RKO (cell line): ENCODE measurements at regions not wholly inside any gene's neighbourhood (a gene's known extent, or its start where the extent isn't known, plus 50 kb on each side); places are given as distances from the start of the nearest gene placed in this dataset.
"Not testable (repeated sequence)": the region's sequence is repeated elsewhere in the genome, so short reads cannot be mapped to it uniquely, and the experiment has no call there.

Experiments
- DNase-seq: peaks from one replicate; pipeline ENCODE4 v3.0.0-alpha.2; 2016; ENCODE audit warnings: low spot score

DNA sequence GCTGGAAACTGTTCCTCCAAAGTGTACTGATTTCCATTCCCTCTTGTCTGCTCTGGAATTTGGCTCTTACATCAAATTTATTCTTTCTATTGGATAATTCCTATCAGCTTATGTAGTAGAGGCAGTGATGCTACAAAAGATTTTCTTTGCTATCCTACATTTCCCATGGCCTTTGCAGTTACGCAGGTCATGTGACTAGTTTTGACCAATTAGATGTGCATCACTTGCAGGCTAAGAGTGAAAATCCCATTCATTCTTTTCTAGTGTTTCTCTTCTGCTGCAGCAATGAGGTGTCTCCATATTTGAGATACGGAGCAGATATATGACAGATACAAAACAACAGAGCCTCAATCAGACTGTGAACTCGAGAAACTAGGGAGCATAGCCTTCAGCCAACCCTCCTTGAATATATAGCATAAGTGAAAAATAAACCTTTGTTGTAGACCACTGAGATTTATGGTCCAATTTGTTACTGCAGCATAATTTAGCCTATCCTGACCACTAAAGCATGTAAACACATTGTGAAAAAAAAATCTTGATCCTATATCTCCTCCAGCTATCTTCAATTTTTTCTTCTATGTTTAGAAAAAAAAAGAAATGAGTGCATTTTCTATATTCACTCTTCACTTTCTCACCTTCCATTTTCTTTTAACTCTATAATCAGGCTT, 102.0 kb downstream of the HNMT start:
- DNase-seq, result no peak

DNA sequence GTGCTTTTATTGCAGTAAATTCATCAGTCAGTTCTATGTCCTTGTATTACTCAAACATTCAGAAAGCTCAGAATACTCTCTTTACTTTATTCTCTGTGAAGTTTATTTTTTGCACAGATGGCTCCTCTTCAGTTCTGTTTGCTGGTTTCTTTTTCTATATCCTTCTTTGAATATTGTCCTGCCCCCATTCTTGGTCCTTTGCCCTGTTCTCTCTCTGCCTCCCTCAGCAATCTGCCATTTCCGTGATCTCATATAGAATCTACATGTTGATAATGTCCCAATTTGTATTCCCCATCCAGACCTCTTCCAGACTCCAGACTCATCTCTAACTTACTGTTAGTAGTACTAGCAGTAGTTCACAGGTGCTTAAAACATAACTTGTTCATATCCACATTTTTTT, 102.6 kb downstream of the HNMT start:
- DNase-seq, result no peak

DNA sequence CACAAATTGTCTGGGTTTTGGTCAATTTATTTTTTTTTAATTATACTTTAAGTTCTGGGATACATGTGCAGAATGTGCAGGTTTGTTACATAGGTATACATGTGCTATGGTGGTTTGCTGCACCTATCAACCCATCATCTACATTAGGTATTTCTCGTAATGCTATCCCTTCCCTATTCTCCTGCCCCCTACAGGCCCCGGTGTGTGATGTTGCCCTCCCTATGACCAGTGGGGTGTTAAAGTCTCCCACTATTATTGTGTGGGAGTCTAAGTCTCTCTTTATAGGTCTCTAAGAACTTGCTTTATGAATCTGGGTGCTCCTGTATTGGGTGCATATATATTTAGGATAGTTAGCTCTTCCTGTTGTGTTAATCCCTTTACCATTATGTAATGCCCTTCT, 104.4 kb downstream of the HNMT start:
- DNase-seq, result not testable (repeated sequence)

DNA sequence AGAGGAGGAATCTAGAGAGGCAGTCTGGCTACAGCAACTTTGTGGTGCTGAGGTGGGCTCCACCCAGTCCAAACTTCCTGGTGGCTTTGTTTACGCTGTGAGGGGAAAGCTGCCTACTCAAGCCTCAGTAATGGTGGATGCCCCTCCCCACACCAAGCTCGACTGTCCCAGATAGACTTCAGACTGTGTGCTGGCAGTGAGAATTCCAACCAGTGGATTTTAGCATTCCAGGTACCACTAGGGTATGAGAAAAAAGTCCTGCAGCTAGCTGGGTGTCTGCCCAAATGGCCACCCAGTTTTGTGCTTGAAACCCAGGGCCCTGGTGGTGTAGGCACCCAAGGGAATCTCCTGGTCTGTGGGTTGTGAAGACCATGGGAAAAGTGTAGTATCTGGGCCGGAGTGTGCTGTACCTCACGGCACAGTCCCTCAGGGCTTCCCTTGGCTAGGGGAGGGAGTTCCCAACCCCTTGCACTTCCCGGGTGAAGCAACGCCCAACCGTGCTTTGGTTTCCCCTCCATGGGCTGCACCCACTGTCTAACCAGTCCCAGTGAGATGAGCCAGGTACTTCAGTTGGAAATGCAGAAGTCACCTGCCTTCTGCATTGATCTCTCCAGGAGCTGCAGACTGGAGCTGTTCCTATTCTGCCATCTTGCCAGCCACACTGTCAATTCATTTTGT, 106.9 kb downstream of the HNMT start:
- not testable (repeated sequence) for DNase-seq

DNA sequence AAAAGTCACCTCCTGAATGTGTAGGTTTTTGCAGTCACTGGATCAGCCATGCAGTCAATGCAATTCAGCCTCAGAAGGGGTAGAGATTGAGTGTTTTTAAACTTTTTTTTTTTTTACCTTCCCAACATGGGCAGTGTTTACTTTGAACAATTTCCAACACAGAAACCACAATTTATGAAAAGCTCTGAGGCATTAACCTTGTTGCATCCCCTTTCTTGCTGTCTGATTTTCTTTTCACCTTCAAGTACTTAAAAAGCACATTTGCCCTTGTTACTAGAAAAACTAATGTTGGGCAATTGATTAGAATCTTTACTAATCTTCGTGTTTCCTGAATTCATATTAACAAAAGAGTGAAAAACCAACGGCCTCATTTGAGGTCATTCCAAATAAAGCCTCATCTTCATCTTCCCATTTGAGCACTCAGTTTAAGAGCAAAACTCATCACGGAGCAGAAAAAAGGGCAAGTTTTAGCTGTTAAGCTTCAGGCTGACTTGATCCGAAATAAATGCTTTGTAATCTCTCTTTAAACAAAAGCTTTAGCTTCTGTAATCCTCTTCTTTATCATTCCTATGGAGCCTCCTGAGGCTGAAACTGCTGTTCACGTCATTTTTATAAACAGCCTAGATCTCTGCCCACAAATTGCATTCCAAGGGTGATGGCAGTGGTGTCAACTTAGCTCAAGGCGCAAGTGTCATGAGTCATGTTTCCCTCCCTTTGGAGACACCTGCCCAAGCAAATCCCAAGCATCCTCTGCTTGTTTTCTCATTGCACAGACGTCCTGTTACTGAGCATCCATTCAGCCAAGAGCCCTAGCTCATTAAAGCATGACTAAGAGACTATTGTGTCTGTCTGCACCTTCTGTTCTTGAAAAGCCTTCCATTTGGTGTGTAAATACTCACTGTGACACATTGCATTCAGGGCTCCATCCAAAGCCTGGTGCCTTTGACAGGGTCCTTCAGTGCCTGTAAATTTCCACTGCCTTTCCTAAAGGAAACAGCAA, 107.7 kb downstream of the HNMT start:
- DNase-seq, result no peak

DNA sequence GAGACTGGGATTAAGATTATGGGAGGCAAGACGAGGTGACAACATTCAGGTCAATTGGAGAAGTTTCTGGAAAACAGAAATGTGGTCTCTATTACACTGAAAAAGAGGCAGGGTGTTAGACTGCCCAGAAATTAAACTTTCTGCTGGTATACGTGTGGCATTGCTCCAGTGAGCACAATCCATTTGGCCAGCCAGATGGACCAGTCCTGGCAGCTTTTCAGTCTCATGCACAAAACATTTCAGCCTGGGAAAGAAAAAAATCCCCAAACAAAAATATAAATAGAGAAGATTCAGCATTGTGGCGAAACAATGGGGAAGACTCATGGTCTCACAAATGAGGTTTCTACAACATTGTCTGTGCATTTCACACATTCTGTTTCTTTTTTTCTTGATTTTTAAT, 113.9 kb downstream of the HNMT start:
- DNase-seq, result no peak

DNA sequence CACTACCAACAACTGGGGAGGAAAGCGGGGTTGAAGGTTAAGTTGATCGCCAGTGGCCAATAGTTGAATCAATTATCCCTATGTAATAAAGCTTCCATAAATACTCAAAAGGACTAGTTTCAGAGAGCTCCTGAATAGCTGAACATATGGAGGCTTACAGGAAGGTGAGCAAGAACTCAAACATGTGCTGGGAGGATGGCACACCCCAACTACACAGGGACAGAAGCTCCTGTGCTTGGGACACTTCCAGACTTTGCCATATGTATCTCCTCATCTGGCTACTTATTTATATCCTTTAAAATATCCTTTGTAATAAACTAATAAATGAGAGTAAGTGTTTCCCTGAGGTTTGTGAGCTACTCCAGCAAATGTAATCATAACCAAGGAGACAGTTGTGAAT, 115.7 kb downstream of the HNMT start:
- DNase-seq, result no peak

DNA sequence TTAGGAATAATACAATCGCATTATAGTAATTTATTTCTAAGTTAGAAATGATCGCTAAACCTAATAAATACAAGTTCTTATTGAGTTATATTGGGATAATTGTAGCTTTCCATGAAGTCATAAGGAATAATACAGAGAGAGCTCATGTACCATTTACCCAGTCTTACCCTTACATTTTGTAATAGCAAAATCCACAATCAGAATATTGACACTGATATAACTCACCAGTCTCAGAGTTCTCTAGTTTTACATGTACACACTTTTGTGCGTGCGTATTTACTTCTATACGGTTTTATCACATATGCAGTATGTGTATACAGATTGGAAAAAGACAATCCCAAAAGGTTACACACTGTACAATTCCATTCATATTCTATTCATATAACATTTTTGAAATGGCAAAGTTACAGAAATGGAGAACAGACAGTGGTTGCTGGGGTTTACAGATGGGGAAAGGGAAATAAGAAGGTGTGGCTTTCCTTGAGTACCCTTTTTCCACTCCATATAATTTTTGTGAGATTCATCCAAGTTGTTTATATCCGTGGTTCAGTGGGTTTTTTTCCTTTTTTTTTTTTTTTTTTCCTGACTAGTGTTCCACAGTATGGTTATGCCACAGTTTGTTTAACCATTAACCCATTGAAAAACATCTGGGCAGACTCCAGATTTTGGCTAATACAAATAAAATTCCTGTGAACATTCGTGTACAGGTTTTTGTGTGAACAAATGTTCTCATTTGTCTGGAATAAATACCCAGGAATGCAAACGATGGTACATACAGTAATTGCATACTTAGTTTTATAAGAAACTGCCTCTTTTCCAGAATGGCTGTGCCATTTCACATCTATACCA, 117.2 kb downstream of the HNMT start:
- DNase-seq, result no peak

DNA sequence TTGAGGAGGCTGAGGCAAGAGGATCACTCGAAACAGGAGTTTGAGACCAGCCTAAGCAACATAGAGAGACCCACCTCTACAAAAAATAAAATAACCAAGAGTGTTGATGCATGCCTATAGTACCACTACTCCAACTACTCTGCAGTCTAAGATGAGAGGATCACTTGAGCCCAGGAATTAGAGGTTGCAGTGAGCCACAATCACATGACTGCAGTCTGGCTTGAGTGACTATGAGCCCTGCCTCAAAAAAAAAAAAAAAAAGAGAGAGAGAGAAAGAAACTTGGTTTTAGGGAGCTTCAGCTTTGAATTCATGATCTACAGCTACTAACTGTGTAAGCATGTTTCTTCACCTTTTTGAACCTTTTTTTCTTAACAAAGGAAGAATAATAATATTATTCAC, 119.9 kb downstream of the HNMT start:
- no peak for DNase-seq

DNA sequence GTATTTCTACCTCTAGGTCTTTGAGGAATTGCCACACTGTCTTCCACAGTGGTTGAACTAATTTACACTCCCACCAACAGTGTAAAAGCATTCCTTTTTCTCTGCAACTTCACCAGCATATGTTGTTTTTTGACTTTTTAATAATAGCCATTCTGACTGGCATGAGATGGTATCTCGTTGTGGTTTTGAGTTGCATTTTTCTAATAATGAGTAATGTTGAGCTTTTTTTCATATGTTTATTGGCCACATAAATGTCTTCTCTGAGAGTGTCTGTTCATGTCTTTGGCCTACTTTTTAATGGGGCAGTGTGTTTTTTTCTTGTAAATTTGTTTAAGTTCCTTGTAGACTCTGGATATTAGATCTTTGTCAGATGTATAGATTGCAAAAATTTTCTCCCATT, 121.2 kb downstream of the HNMT start:
- not testable (repeated sequence) for DNase-seq

DNA sequence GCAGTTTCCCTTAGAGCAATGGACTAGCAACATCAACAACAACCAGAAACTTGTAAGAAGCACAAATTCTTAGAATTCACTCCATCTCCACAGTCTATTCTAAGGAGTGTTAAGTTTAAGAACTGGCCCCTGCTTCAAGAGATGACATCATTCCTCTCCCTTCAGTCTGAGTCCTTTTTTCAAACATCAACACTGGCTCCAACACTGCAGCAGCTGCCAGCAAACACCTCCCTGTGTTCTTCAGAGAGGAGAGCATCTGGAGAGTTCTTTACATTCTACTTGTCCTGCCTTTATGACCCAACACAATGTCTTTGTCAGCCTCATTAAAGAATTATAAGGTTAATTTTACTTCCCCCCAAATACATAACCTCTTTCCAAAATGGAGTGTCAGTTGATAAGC, 122.3 kb downstream of the HNMT start:
- no peak for DNase-seq

DNA sequence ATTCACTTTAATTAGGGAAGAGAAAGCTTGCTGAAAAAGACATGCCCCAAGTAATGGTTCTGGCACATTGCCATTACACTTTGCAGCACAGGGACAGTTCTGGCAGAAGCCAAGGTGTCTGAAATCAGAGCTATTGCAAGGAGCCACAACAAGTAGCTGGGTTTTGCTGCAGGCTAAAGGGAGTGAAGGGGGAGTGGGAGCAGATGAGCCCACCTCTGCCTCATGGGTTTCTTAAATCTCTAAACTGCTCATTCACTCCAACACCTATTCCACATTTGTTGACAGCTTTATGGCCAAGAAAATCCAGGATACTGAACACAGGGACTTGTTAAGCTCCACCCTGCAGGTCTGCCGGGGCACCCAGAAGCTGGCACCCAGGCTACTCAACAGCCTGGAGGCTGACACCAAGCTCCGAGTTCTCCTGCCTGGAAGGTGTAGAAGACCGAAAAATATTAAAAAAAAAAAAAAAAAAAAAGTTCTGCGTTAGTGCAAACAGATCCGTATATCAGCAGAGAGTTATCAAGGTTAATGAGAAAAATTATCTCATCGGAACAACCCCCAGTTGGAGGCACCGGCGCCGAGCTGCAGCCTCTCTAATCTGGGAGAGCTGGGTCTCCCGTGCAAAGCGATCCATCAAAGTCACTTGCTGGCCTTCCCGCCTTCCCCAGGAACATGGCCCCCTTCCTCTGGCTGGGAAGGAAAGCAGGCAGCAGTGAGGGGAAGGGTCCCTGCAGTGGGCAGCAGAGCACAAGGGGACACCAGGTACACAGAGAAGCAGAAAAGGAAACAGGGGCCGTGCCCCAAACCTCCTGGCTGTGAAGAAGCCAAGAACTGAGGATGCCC, 123.7 kb downstream of the HNMT start:
- DNase-seq, result no peak

DNA sequence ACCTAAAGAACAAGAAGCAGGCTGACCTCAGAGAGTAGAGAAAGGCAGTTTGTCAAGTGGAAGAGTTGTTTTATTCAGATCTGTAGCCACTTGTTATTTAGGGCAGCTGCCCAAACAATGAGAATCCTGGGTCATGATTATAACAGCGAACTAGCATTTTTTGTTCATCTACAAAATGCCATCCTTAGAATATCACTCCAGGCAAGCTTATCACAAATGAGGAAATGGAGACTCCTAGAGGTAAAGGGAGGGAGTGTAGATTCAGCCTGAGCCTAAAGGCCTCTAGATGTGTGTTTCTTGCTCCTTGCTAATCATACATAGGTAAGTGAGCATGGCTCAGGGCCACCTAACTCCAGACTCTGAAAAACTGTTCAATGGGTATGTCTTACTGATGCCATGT, 126.1 kb downstream of the HNMT start:
- DNase-seq, result peak; percentile 41

DNA sequence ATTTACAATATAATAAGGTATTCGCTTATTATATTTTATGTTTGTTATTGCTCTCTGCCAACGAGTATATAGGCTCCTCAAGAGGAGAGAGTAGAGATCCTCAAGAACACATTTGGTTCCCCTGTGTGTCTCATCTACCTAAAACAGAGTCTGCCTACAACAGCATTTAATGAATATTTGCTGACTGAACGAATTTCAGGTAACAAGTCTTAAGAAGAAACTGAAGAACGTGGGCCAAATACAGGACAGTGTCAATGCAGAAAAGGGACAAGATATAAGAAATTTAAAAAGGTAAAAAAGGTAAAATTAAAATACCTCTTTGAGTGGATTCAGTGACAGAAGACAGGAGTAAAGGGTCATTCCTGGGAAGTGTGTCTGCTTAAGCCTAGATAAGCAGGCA, 129.2 kb downstream of the HNMT start:
- DNase-seq, result no peak

DNA sequence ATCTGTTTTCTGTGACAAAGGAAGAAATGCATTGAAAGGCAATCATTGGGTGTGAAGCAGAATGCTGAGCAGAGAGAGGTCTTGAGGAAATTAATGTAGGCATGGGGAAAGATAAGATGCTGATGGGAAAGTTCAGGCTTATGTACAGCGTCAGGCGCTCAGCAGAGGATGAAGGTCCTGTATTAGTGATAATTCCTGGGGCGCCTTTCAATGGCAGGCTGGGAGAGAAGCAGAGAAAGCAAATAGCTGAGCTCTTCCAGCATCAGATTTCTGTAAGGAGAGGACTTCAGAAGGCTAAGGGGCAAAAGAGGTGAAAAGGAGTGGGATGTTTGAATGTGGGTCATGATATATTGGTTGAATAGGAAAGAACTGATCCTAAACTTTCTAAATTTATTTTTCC, 129.8 kb downstream of the HNMT start:
- no peak for DNase-seq

DNA sequence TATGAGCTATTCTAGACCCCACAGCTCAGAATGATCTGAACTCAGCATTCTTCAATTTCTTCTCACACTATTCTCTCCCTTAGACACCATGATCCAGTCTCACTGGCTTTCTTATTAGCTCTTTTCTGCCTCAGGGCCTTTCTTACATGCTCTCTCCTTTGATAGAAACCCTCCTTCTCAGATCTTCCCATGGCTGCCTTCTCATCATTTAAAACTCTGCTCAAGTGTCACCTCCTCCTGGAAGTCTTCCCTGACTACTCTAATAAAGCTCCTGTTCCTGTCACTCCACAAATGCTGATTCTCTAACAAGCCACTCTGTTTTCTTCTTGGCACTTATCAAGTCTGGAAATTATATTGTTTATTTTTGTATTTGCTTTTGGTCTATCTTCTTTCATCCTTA, 131.1 kb downstream of the HNMT start:
- DNase-seq, result no peak

DNA sequence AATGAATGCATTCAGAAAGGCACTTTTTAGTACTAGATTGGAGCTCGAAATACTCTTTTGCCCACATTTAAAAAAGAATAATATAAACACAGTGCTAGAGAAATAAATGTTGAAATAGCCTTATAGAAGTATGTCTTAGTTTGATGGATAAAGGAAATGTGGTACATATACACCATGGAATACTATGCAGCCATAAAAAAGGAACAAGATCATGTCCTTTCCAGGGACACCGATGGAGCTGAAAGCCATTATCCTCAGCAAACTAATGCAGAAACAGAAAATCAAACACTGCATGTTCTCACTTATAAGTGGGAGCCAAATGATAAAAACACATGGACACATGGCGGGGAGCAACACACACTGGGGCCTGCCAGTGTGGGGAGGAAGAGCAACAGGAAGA, 135.0 kb downstream of the HNMT start:
- not testable (repeated sequence) for DNase-seq

DNA sequence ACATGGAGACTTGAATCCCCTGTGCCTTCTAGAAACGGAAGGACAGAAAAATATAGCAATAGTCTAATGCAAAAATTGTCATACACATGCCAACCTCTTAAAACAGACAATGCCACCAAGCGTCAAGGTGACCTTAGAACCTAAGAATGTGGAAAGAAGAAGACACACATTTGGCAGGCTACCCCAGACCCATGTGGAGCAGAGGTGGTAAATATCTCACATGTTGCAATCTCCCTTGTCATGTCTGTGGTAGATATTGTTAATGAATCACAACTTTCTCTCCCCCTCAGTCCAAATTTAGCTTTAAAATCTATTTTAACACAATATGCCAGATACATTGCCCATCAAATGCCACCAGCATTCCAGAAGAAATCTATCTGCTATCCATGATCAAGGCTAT, 137.4 kb downstream of the HNMT start:
- DNase-seq, result no peak

DNA sequence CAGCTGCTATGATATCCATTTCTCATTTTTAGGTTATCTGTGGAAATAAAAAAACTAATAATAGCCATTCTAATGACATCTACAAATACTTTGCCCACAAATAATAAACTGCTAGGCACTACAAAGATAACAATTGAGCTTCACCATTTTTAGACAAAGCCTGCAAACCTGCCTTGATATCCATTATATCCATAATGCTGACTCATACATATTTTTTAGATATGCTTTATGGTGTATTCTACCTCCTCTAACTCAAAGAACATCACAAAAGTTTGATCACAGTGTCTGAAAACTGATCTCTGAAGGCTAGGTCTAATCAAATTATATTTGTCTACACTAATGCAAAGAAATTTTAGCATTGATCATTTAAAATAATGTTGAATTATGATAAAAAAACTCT, 138.4 kb downstream of the HNMT start:
- no peak for DNase-seq

DNA sequence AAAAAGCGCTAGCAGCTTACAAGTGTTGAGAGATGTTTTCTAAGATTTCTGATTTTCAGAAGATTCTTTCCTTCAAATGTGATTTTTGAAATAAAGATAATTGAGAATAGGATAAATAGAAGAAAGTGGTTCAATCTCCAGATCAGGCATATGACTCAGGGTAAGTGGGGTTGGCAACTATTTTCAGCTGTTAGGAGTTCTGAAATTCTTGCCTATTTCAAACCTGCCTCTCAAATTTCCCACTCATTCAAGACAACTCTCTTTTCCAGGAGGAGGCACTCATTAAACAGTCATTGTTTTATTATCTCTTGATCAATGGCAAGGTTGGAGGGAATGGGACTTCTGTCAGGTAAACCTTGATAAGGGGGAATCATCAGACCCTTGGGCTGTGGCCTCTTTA, 138.9 kb downstream of the HNMT start:
- no peak for DNase-seq

DNA sequence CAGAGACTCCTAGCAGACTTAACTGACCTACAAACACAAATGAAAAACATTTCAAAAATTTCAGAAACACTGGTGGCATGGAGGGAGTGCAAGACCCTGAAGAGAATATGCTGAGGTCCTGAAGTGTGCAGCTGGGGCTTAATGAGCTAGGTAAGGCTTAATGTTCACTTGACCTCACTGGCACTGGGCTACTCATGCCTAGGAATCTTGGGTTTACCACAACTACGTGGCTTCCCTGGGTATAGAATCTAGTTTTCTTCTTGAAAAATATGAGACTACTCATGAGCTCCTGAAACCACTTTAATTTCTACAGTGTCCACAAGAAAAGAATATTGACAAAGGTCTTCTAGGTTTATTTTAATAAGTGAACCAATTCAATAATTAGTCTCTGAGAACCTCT, 139.8 kb downstream of the HNMT start:
- no peak for DNase-seq
